KG1 (cell line): ENCODE measurements at regions not wholly inside any gene's neighbourhood (a gene's known extent, or its start where the extent isn't known, plus 50 kb on each side); places are given as distances from the start of the nearest gene placed in this dataset.
"Not testable (repeated sequence)": the region's sequence is repeated elsewhere in the genome, so short reads cannot be mapped to it uniquely, and the experiment has no call there.

Experiments used
- DNase-seq: peaks from one replicate; lab custom pipeline; 2025; lab: John Stamatoyannopoulos, UW

DNA sequence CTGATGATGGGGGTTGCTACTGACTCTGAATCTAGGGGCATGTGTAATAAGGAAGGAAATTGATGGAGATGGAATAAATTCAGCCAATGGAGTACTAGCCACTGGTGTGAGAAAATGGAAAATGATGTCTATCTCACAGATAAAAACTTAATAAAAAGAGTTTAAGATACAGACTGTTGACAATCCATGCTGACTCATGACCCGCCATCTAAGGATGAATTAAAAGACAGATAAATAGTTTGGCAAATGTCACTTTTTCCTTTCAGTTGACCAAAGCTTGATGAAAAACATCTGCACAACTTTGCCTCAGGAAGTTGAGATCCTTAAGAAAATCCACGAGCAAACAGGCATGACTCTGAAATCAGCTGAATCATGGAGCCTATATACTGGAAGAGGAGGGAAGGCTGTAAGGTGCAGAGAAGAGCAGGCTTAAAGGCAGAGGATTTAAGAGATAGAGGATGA is 82.6 kb upstream of the BMP5 start:
- DNase-seq: no peak

DNA sequence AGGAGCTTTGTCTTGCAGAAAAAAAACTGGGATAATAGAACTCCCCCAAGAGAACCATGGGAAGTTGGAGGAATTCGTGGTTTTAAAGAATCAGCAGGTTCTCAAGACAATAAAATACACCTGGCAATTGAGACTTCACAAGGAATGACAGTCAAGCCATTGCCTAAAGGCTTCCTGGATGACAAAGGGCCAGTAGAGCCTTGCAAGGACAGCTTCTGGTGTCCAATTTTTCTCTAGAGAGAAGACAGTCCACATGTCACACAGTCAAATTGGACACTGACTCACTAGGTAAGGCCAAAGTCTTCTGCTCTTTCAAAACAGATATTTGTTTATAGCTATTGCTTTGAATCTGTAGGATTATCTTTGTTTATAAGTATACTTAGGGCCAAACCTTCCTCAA is 80.3 kb upstream of the BMP5 start:
- no peak for DNase-seq

DNA sequence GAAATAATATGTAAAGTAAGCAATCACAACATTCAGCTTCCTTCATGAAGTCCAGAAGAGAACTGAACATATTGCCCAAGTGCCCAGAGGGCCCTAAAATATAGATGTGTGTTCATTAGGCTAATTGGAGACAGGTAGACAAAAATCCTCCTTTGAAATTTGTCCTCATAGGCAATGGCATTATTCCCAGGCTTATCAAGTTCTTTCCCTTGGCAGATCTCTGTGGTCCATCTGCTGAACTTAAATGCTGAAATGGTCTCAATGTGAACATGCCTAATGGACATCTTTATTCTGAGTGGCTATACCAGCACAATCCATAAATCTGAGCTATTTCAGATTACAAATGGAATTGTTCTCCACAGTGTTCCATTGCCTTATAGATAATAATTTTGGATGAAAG is 79.0 kb upstream of the BMP5 start:
- DNase-seq: no peak

DNA sequence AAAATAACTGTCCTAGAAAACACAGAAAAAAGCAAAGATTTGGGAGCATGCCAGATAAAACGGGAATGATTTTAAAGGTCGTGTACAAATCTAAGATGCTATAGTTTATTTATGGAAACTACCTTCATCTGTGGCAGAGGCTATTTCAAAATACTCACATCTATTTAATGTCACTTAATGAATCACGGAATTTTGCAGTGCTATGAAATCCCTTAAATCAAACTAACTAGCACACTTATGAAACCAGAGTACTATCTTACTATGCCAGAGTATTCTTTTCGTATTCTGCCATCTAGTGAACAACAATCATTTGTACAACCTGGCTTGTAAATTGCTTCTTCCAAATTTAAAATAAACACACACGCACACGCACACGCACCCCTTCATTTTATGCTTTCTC is 77.9 kb upstream of the BMP5 start:
- DNase-seq: no peak

DNA sequence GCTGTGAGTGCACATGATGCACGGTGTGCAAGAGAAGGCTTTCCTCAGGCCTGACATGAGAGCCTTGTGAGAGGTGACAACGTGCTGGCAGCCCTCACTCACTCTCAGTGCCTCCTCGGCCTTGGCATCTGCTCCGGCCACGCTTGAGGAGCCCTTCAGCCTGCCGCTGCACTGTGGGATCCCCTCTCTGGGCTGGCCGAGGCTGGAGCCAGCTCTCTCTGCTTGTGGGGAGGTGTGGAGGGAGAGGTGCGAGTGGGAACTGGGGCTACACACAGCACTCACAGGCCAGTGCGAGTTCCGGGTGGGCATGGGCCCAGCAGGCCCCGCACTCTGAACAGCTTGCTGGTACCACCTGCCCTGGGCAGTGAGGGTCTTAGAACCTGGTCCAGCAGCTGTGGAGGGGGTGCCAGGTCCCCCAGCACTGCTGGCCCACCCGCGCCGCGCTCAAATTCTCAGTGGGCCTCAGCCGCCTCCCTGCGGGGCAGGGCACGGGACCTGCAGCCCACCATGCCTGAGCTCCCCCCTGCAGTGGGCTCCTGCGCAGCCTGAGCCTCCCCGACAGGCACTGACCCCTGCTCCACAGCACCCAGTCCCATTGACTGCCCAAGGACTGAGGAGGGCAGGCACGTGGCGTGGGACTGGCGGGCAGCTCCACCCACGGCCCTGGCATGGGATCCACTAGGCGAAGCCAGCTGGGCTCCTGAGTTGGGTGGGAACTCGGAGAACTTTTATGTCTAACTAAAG is 74.9 kb upstream of the BMP5 start:
- DNase-seq: no peak

DNA sequence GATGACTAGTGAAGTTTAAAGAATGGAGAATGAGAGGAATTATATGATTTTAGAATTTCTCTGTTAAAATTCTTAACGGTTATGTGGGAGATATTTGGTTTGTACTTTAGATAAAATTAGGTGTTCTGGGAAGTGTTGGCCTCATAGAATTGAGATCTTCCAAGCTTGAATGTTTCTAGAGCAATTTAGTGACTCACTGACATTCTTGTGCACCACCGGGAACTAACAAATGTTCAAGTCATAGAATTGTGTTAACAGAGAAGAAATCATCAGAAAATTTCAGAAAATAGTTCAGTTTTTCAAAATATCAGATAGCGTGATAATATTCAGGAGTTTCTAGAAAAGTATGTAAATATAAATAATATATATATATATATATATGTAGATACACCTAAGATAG is 67.9 kb upstream of the BMP5 start:
- no peak for DNase-seq

DNA sequence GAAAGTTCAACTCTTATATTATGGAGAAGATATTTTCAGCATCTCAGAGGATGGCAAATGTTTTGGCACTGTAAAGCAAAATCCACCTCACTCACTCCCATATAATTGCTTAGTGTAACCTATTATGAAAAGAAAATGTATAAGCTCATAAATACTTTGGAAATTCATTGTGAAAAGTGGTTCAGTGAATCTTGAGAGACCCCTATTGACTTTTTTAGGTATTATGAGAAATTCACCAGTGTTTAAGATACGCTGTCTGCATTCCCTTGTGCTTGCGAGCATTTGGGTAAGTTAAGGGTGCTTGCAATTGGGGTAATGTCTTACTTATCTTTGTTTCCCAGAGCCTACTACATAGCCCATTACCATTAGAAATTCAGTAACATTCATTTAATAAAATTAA is 66.3 kb upstream of the BMP5 start:
- no peak for DNase-seq

DNA sequence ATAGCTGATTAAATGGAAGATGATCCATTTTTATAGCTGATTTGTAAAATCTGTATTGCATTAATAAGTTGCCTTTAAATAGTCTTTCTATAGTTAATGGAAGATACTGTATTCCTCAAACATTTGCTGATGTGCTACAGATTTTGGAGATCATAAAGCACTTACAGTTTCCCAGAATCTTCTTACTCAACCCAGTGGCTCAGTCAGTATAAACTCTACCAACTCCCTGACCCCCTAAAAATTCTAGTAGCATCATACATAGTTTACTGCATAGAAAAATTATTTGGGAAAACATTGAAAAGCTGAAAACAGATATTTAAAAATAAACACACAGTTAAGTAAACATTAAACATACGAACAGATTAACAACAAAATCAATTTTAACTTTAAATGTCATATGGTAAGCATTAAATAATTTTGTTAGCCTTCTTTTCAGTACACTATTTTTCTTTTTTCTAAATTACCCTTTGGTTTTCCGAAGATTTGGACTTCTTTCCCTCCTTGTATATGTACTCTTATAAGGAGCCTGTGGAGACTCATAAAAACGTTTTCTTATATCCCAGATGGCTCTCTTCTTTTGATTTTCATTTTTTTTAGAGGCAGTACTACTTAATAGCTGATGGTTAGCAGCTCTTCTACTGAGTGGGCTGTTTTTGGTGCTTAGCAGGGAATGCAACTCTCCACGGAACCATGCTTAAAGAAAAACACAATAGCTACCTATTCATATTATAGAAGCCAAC is 62.7 kb upstream of the BMP5 start:
- DNase-seq: no peak

DNA sequence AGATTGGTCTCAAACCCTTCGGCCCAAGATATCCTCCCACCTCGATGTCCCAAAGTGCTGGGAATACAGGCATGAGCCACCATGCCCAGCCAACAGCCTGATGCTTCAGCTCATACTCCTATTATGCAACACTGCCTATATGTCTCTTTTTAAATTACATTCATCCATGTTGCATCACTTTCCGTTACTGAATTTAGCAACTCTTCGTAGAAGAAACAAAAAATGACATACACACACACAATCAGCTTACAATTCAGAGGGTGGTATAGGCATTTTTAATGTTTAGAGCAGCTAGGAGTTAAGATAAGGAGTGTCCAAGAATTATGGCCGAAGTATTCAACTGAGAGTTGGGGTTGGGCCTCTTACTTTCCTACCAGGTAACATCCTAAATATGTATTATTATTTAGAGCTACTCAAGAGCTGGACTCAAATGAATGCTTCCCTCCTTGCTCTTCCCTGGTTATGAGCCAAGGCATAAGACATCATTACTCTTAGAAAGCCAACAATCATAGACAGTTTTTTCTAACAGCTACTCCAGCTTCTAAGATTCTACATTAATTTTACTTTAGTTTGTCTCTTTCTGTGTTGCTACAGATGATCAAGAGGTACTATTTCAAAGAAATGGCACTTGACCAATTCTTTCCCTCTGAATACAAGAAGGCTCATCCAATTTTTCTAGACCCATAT is 62.0 kb upstream of the BMP5 start:
- no peak for DNase-seq

DNA sequence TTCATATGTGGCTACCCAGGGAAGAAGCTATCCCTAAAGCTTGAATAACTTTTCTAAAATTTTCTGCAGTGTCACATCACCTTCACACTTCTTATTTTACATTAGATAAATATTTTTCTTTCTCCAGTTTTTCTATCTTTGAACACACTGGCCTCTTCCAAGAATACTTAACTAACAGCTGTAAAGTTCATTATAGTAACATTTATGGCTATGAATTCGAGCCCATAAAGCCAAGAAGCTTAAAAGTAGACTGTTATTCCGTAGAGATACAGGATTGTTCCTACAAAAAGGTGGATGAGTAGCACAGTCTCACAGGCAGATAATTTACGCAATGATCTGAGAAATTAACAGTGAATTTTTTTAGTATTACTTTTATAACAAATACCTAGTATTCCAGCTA is 55.7 kb upstream of the BMP5 start:
- no peak for DNase-seq

DNA sequence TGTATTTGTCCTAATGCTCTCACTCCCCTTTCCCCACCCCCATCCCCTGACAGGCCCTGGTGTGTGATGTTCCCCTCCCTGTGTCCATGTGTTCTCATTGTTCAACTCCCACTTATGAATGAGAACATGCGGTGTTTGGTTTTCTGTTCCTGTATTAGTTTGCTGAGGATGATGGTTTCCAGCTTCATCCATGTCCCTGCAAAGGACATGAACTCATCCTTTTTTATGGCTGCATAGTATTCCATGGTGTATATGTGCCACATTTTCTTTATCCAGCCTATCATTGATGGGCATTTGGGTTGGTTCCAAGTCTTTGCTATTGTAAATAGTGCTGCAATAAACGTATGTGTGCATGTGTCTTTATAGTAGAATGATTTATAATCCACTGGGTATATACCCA is 52.3 kb upstream of the BMP5 start:
- DNase-seq: not testable (repeated sequence)

DNA sequence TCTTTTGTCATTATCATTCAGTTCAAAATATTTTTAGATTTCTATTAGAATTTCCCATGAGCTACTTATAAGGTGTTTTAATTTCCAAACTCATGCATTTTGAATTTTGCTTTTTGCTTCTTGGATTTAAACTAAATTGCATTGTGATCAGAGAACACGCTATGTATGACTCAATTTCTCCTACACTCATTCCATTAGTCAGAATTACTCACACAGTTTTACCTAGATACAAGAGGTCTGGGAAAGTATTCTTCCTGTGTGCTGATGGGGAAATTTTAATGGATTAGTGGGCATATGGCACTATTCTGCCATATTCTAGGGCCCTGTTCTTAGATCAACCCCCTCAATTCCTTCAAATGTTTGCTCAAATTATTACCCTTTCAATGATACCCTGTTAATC is 49.9 kb upstream of the BMP5 start:
- no peak for DNase-seq
